Fibroblast of lung (primary cell): ENCODE measurements at regions not wholly inside any gene's neighbourhood (a gene's known extent, or its start where the extent isn't known, plus 50 kb on each side); places are given as distances from the start of the nearest gene placed in this dataset.
"Not testable (repeated sequence)": the region's sequence is repeated elsewhere in the genome, so short reads cannot be mapped to it uniquely, and the experiment has no call there.

Source experiments
- DNase-seq, 2 donors: peaks; one replicate each; pipeline versions ENCODE4 v3.0.0 to v3.0.0-alpha.2; 2010; ENCODE audit warnings: low read depth in 2 of 2
- H2AFZ ChIP-seq: 2 replicates; pipeline ENCODE4 v1.5.1; 2012; ENCODE audit warnings: low read length, control low read depth, inconsistent platforms
- H3K27ac ChIP-seq: 2 replicates; pipeline ENCODE4 v1.5.1; 2011; ENCODE audit warnings: low read length, control low read depth; ENCODE audit not compliant: insufficient read depth
- H3K27me3 ChIP-seq: 2 replicates; pipeline ENCODE4 v1.5.1; 2011; ENCODE audit warnings: mild to moderate bottlenecking, low read length; ENCODE audit not compliant: control insufficient read depth, insufficient read depth
- H3K36me3 ChIP-seq: 2 replicates; pipeline ENCODE4 v1.5.1; 2011; ENCODE audit warnings: low read length; ENCODE audit not compliant: control insufficient read depth, insufficient read depth
- H3K4me1 ChIP-seq: 2 replicates; pipeline ENCODE4 v1.5.1; 2011; ENCODE audit warnings: low read length; ENCODE audit not compliant: control insufficient read depth, insufficient read depth; ENCODE audit errors: extremely low read depth
- H3K4me2 ChIP-seq: 2 replicates; pipeline ENCODE4 v1.5.1; 2011; ENCODE audit warnings: low read length, control low read depth; ENCODE audit not compliant: insufficient read depth; ENCODE audit errors: extremely low read depth
- H3K4me3 ChIP-seq, 4 experiments: fragments of 200-600 bp in 1 of 4; sonication (generic) in 1 of 4; replicated peaks in 1 of 4; 2 replicates each; pipeline ENCODE4 v1.5.1; 2011 to 2016; ENCODE audit warnings: low read length in 4 of 4, low read depth in 3 of 4, mild to moderate bottlenecking in 3 of 4, control low read depth in 2 of 4, inconsistent platforms in 1 of 4, mixed read lengths in 1 of 4; ENCODE audit not compliant: insufficient read depth in 1 of 4; ENCODE audit errors: control extremely low read depth in 1 of 4
- H3K79me2 ChIP-seq: 2 replicates; pipeline ENCODE4 v1.5.1; 2012; ENCODE audit warnings: mild to moderate bottlenecking, low read length, inconsistent platforms; ENCODE audit not compliant: control insufficient read depth, insufficient read depth
- H3K9ac ChIP-seq: 2 replicates; pipeline ENCODE4 v1.5.1; 2011; ENCODE audit warnings: mild to moderate bottlenecking, low read length, control low read depth; ENCODE audit not compliant: insufficient read depth
- H3K9me3 ChIP-seq: 2 replicates; pipeline ENCODE4 v1.5.1; 2012; ENCODE audit warnings: low read depth, low read length; ENCODE audit not compliant: control insufficient read depth, insufficient read depth
- H4K20me1 ChIP-seq: 2 replicates; pipeline ENCODE4 v1.5.1; 2011; ENCODE audit warnings: low read length; ENCODE audit not compliant: control insufficient read depth, insufficient read depth; ENCODE audit errors: extremely low read depth
- EZH2 ChIP-seq: IDR thresholded peaks from 2 replicates; pipeline ENCODE4 v1.5.1; 2012; ENCODE audit warnings: low read length, control low read depth, mild to moderate bottlenecking; ENCODE audit errors: missing control alignments
- TF ChIP-seq, protein P1 (sequence below), 2 donors: IDR thresholded peaks in 1 of 2; conservative IDR thresholded peaks in 1 of 2; 1 replicate in 1 of 2; 2 replicates in 1 of 2; pipeline ENCODE4 v1.5.1; 2011 to 2012; ENCODE audit warnings: low read length in 2 of 2, control low read depth in 1 of 2, inconsistent platforms in 1 of 2, low read depth in 1 of 2, mild to moderate bottlenecking in 1 of 2

DNA sequence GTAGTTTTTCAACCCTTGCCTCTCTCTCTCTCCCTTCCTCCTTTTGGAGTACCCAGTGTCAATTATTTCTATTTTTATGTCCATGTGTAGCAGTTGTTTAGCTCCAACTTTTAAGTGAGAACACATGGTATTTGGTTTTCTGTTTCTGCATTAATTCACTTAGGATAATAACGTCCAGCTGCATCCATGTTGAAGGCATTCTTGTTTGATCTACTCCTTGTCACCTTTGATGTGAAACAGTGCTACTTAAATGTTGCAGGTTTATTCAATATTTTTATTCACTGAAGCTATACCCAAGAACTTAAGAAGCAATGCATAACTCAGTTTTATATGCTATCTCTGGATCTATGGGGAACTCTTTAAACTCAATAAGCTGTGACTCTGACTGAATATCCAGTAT lies 465.2 kb upstream of the ADGRB3 start:
- no peak overlapping the region for H3K4me2 ChIP-seq
- H3K79me2 ChIP-seq, result no peaks in the 10 kb centered on the region
- H3K27me3 ChIP-seq, result no peaks in the 10 kb centered on the region
- no peaks in the 10 kb centered on the region for H4K20me1 ChIP-seq
- H3K4me1 ChIP-seq, result no peaks in the 10 kb centered on the region
- no peak for TF ChIP-seq EZH2
- TF ChIP-seq, protein P1, sequence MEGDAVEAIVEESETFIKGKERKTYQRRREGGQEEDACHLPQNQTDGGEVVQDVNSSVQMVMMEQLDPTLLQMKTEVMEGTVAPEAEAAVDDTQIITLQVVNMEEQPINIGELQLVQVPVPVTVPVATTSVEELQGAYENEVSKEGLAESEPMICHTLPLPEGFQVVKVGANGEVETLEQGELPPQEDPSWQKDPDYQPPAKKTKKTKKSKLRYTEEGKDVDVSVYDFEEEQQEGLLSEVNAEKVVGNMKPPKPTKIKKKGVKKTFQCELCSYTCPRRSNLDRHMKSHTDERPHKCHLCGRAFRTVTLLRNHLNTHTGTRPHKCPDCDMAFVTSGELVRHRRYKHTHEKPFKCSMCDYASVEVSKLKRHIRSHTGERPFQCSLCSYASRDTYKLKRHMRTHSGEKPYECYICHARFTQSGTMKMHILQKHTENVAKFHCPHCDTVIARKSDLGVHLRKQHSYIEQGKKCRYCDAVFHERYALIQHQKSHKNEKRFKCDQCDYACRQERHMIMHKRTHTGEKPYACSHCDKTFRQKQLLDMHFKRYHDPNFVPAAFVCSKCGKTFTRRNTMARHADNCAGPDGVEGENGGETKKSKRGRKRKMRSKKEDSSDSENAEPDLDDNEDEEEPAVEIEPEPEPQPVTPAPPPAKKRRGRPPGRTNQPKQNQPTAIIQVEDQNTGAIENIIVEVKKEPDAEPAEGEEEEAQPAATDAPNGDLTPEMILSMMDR (conservative IDR thresholded peaks at IDR 0.05 in 1 of 2, IDR thresholded peaks at IDR 0.05 in 1 of 2; ENCODE audit: low read depth in 1 of 2, low read length in 2 of 2), result no peak
- no peaks in the 10 kb centered on the region for H3K9me3 ChIP-seq
- no peak overlapping the region for H3K9ac ChIP-seq
- no peak overlapping the region for H2AFZ ChIP-seq
- H3K36me3 ChIP-seq, result no peaks in the 10 kb centered on the region
- no peak overlapping the region for H3K27ac ChIP-seq
- no peak for DNase-seq
- no peak overlapping the region for H3K4me3 ChIP-seq

DNA sequence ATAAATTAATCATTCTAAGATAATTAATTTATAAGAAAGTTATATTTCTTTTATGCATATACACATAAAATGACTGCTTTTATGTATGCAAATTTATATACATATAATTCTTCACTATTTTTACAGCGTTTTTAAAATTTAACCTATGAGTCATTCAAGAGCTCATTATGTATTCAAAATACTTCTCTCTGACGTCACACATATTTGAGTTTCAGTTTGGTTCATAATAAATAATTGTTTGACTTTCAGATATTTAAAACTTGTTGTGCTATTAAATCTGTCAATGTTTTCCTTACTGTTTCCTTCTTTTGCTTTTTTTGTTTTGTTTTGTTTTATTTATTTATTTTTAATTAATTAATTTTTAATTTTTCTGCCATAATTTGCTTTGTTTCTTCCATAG lies 467.5 kb upstream of the ADGRB3 start:
- no peak for TF ChIP-seq EZH2
- TF ChIP-seq, protein P1 (conservative IDR thresholded peaks at IDR 0.05 in 1 of 2, IDR thresholded peaks at IDR 0.05 in 1 of 2; ENCODE audit: low read depth in 1 of 2, low read length in 2 of 2), result no peak
- no peaks in the 10 kb centered on the region for H3K79me2 ChIP-seq
- no peaks in the 10 kb centered on the region for H3K9me3 ChIP-seq
- H3K4me2 ChIP-seq, result no peak overlapping the region
- no peaks in the 10 kb centered on the region for H4K20me1 ChIP-seq
- no peak for DNase-seq
- no peak overlapping the region for H3K4me3 ChIP-seq
- no peaks in the 10 kb centered on the region for H3K36me3 ChIP-seq
- no peaks in the 10 kb centered on the region for H3K4me1 ChIP-seq
- H2AFZ ChIP-seq, result no peak overlapping the region
- no peak overlapping the region for H3K9ac ChIP-seq
- H3K27ac ChIP-seq, result no peak overlapping the region
- H3K27me3 ChIP-seq, result no peaks in the 10 kb centered on the region

DNA sequence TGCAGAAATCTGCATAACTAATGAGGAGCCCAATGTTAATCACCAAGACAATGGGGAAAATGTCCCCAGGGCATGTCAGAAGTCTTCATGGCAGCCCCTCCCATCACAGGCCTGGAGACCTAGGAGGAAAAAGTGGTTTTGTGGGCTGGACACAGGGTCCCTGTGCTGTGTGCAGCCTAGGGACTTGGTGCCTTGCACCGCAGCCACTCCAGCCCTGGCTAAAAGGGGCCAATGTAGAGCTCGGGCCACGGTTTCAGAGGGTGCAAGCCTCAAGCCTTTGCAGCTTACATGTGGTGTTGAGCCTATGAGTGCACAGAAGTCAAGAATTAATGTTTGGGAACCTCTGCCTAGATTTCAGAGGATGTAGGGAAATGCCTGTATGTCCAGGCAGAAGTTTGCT lies 474.3 kb upstream of the ADGRB3 start:
- H3K4me3 ChIP-seq, H3K79me2 ChIP-seq, H3K27ac ChIP-seq, DNase-seq, H3K9me3 ChIP-seq, H3K9ac ChIP-seq, H2AFZ ChIP-seq, H4K20me1 ChIP-seq, H3K36me3 ChIP-seq, H3K4me1 ChIP-seq, H3K27me3 ChIP-seq, H3K4me2 ChIP-seq: not testable (repeated sequence)

DNA sequence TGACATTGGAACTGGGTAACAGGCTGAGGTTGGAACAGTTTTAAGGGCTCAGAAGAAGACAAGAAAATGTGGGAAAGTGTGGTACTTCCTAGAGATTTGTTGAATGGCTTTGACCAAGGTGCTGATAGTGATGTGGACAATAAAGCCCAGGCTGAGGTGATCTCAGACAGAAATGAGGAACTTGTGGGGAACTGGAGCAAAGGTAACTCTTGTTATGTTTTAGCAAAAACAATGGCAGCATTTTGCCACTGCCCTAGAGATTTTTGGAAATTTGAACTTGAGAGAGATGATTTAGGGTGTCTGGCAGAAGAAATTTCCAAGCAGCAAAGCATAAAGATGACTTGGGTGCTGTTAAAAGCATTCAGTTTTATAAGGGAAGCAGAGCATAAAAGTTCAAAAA lies 474.7 kb upstream of the ADGRB3 start:
- Histone ChIP-seq H3K9ac (no peak overlapping the region), H3K79me2 (no peaks in the 10 kb centered on the region), H3K27me3 (no peaks in the 10 kb centered on the region), H3K4me1 (no peaks in the 10 kb centered on the region), H4K20me1 (no peaks in the 10 kb centered on the region), H3K4me3 (no peak overlapping the region), H3K9me3 (no peaks in the 10 kb centered on the region), H3K27ac (no peak overlapping the region), H2AFZ (no peak overlapping the region), H3K36me3 (no peaks in the 10 kb centered on the region), H3K4me2 (no peak overlapping the region)
- DNase-seq, result no peak
- TF ChIP-seq EZH2, result no peak
- TF ChIP-seq, protein P1 (conservative IDR thresholded peaks at IDR 0.05 in 1 of 2, IDR thresholded peaks at IDR 0.05 in 1 of 2; ENCODE audit: low read depth in 1 of 2, low read length in 2 of 2), result no peak
